ENCODE measurements at regions not wholly inside any gene's neighbourhood (a gene's known extent, or its start where the extent isn't known, plus 50 kb on each side); places are given as distances from the start of the nearest gene placed in this dataset.
A peak's percentile ranks its signal among the peaks of the same experiment; 100 is the strongest.
"Not testable (repeated sequence)": the region's sequence is repeated elsewhere in the genome, so short reads cannot be mapped to it uniquely, and the experiment has no call there.

DNA sequence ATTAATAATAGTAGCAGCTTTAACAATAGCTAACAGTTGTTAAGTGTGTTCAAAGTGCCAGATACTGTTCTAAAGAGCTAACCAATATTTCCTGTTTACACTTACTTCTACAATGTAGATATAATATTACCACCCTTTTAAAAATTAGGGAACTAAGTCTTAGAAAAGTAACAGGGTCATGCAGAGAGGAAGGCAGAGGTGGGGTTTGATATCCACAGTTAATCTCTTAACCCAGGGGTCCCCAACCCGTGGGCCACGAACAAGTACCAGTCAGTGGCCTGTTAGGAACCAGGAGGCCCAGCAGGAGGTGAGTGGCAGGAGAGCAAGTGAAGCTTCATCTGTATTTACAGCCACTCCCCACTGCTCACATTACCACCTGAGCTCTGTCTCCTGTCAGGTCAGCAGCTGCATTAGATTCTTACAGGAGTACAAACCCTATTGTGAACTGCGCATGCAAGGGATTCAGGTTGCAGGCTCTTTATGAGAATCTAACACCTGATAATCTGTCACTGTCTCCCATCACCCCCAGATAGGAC lies 89.1 kb downstream of the ACTL7B start:
- no peak for DNase-seq (ENCODE audit: low read depth, low spot score)

DNA sequence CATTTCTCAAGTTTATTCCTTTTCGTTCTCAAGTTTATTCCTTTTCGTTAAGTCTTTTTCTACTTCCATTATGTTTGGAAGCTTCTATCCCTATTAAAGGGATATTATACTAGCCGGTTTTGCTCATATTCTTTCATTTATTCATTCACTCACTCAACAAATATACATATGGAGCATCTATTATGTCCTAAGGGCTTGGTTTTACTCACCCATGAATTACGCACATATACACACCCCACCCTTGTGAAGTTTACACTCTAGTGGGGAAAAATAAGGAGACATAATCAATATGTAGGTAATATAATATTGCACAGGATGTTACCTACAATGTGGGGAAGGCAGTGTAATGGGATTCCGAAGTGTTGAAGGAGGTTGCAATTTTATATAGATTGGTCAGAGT lies 90.5 kb downstream of the ACTL7B start:
- DNase-seq (ENCODE audit: low read depth, low spot score): no peak

DNA sequence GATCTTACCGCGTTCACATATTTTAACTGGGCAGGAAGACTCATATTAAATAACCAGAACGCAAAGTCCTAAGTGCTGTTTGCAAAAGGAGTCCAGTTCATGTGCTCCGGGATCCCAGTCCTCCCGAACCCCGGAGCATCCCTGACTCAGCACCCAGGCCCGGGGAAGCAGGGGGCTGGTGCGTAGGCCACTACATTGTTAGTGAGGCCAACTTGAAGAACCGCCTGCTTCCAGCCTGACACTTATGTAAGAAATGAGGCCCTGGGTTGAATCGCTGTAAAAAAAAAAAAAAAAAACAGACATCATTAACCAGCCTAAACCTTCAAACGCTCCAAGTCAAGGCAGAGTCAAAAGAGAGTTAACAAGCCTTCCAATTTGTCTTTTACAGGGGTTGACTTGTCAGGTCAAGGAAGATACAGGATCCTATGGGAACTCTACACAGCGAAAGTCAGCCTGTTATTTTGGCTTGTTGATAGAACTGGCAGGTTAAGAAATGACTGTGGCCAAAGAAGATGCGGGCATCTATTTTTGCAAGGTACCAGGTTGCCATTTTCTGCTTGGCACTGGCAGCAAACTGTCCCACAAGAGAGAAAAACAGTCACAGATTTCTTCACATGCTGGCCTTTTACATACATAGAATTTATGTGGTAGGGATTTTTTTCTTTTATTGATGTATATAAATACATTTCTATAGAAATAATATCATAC lies 93.3 kb downstream of the ACTL7B start:
- no peak for DNase-seq (ENCODE audit: low read depth, low spot score)

DNA sequence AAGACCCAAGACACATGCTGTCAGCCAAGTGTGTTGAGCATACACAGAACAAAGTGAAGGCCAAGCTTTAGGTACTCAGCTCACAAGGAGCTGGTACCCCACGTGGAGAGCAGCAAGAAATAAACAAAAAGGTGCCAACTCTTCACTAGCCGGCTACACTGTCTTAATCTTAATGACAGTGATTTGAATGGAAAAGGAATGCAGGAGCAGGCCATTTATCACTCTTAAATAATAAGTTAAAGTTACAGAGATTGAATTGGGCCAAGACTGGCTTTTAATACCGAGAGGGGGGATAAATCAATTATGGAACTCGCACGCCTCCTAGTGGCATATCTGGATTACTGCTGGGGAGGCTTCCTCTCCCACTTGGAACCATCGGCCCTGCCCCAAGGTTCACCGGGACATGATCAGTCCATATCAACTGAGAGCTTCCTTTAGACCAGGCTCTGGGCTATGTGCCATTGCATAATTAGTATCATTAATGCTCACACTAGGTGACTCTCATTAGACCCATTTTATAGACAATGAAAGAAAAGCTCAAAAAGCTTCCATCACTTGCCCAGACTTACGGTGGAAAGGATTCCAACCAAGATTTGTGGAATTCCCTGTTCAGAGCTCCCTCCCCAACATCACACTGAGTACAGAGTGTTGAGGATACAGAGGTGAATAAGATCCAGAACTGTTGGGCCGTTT lies 94.0 kb downstream of the ACTL7B start:
- peak; percentile 1 for DNase-seq (ENCODE audit: low read depth, low spot score)

DNA sequence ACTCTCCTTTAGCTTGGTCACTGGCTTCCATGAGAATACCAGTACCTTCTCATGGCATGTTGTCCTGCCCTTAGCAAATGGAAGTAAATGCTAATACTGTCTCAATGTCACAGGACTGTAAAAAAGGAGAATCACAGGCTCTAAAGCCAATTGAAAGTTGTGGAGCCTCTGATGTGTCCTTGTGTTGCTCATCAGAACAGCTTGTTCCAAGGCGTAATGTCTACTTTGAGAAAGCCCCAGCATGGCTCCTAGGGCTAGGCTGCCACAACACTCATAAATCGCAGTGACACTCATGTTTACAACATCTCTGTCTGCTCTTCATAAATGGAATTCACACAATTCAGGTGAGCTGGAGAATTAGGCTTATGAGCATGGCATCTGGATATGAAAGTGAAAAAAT lies 94.9 kb downstream of the ACTL7B start:
- no peak for DNase-seq (ENCODE audit: low read depth, low spot score)

DNA sequence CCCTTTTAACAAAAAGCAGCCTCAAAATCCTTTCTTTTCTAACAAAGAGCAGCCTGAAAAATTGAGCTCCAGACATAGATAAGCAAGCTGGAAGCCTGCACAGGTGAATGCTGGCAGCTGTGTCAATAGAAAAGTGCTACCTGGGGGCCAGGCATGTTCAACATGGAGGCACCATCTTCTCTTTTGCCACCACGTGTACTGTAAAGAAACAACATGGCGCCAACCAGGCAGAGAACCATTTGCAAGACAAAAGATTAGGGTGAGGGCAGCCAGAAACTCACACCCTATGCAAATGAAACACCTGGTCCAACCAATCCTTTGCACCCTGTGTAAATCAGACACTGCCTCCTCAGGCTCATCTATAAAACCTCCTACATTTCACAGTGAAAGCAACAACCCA lies 96.0 kb downstream of the ACTL7B start:
- no peak for DNase-seq (ENCODE audit: low read depth, low spot score)

DNA sequence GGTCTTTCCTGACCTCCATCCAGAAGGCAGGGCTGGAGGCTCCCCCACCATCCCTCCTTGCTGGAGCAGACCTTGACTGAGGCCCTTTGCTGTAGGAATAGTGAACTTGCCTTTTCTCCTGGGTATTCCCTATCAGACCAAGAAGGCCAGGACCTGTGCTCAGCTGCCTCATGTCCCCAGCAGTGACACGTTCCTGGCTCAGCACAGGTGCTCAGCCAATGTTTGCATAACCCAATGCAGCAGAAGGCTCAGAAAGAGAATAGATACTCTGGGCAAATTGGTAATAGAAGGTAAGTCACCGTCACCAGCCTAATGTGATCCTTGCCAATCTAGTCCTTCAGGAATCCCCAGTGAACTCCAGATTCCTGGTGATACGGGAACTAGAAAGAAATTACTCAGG lies 96.4 kb downstream of the ACTL7B start:
- no peak for DNase-seq (ENCODE audit: low read depth, low spot score)

DNA sequence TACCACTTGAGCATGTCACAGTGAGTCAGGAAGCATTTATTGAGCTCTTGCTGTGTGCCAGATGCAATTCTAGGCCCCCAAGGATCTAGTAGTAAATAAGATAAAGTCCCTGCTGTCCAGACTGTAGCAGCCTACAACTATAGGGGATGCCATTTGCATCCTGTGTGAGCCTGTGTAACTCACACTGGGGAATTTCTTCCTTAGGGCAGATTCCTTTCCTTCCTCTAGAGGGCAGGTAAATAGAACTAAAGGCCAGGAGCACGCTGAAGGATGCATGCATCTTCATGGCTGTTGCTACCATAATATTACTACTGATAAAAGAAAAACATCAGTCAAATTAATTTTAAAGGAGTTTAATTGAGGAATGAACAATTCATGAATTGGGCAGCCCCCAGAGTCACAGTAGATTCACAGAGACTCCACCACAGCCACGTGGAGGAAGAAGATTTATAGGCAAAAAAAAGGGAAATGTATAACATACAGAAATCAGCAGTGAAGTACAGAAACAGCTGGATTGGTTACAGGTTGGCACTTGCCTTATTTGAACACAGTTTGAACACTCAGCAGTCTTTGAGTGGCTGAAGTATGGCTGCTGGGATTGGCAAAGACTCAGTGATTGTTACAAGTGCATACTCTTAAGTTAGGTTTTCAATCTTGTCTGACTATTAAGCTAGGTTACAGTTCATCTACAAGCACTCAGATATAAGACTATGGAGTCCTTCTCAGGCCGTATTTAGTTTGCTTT lies 98.9 kb downstream of the ACTL7B start:
- no peak for DNase-seq (ENCODE audit: low read depth, low spot score)

DNA sequence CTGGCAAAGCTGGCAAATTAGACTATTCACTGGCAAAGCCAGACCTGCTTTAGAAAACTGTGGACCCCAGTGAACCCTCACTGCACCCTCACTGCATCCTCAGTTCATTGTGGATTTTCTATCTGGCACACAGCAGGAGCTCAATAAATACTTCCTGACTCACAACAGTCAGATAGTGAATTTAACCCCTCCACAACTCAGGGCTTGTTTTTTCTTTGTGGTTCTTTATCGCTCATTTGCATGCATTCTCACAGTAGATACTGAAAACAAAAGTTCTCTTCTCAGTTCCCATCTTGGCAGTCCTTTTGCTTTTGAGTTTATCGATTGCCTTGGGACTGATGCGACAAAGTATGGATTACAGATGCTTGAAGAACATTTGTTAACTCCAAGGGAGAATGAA lies 99.8 kb downstream of the ACTL7B start:
- no peak for DNase-seq (ENCODE audit: low read depth, low spot score)

DNA sequence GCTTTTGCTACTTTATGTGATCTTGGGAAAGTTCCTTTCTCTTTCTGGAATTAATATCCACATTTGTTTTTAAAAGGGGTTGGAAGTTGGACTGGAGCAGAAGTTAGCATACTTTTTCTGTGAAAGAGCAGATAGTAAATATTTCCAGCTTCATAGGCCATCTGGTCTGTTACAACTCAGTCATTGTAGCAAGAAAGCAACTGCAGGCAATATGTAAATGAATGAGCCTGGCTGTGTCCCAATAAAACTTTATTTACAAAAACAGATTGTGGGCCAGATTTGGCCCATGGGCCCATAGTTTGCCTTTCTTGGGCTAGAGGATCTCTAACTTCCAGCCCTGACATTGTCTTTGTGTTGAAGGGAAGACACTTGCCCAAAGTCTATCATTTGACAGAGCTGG lies 104.4 kb downstream of the ACTL7B start:
- DNase-seq (ENCODE audit: low read depth, low spot score): no peak

DNA sequence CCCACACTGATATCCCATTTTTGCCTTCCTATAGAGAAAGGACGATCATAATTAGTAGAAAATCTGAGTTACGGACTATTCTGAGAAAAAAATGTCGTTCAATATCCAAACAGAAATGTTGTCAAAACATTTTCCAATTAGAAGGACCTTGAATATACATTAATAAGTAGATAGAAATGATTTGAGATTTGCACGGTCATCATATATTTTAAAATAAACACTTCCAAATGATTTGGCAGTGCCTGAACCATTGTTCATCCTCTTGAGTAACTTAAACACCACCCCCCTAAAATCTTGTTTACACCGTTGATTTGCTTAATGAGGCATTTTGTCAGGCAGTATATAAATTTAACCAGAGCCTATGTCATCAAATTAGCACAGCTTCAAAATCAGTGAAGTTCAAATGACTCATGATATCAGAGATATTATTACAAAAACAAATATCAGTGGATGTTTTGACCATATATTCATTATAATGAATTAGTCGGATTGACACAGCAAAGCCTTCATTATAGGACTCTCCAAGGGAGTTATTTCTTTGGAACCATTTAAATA lies 105.0 kb downstream of the ACTL7B start:
- no peak for DNase-seq (ENCODE audit: low read depth, low spot score)

DNA sequence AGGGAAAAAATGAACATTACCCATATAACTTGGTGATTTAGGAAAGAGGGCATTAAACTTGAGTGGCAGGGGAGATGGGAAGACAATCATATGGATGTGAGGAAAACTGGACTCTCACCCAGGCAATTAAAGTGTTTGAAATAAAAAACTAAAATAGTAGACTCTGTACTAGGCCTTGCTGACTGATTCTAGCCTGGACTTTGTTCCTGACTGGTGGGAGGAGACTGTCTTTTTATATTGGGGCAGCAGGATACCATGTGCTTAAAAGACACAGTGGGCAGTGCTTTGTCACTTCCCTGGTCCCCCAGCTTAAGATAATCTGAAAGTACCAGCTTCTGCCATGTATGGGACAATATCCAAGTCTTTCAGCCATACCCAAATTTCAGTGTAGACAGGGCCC lies 107.0 kb downstream of the ACTL7B start:
- DNase-seq (ENCODE audit: low read depth, low spot score): no peak

DNA sequence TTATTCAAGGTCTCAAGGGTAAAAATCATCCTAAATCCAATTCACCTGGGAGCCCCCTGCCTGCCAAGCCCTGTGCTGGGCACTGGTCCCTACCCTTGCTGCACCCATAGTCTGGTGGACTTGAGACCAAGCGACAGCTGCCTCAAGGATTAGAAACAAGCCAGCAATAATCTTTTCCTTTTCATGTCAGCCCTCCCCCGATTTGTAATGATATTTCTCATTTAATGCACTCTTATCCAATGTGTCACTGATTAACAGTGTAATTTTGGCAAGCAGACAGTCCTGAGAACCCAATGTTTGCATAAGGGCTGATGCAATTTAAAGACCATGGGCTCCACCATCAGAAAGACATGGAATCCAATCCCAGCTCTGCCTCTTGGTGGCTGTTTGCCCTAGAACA lies 108.9 kb downstream of the ACTL7B start:
- no peak for DNase-seq (ENCODE audit: low read depth, low spot score)

DNA sequence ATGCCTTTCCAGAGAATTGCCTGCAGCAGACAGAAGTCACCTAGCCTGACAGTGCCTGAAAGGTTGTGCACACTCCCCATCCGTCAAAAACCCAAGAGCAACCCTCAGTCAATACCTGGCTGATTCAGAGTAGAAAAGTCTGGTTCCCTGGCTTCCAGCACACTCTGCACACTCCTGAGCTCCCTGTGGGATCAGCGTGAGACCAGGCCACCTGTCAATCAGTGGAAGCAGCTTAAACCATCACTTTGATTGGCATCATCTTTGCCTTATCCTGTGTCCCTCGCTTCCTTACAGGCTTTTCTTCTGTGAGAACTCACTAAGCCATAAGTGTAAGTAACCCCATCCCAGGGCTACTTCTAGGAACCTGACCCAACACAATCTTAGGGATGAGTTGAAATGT lies 109.8 kb downstream of the ACTL7B start:
- no peak for DNase-seq (ENCODE audit: low read depth, low spot score)

DNA sequence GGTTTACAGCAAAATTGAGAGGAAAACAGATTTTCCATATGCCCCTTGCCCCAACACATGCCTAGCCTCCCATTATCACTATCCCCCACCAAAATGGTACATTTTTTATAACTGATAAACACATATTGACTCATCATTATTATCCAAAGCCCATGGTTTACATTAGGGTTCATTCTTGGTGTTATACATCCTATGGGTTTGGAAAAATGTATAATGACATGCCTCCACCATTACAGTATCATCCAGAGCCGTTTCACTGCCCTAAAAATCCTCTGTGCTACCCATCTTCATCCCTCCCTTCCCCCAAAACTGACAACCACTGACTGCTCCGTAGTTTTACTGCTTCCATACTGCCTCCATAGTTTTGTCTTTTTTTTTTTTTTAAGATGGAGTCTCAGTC lies 111.1 kb downstream of the ACTL7B start:
- no peak for DNase-seq (ENCODE audit: low read depth, low spot score)

DNA sequence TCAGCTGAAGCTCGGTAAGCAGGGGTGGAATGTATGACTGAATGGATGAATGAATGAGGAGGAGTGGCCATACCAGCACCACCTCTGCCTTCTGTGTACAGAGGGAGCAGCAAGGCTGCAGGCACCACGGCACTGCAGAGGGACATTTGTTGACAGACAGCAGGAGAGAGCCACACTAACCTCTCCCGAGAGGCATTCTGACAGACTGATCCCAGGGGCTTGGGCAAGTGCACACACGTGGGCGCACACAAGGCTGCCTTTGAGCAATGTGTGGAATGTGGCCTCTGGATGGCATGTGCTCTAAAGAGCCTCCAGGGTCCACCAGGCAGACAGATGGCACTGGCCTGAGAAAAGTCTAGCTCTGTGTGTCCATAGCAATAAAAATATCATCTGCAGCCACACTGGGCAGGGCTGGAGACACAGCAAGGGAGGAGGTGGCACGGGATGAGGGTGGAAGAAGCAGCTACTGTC lies 111.8 kb downstream of the ACTL7B start:
- DNase-seq (ENCODE audit: low read depth, low spot score): no peak

DNA sequence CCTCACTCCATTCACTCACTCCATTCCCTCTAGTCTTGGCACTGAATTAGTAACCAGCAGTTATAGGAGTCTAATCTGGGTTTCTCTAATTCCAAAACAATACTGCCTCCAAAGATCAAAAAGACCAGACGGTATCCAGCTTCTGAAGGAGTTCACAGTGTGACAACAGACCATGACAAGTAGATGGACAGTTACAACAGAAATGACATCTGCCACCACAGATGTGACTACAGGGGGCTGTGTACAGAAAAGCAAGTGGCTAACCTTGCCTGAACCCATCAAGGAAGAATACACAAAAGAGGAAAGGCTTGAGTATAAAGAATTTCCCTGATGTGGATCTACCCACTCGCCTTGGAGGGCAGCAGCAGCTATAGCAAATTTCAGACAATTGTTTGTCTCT lies 112.4 kb downstream of the ACTL7B start:
- DNase-seq (ENCODE audit: low read depth, low spot score): no peak

DNA sequence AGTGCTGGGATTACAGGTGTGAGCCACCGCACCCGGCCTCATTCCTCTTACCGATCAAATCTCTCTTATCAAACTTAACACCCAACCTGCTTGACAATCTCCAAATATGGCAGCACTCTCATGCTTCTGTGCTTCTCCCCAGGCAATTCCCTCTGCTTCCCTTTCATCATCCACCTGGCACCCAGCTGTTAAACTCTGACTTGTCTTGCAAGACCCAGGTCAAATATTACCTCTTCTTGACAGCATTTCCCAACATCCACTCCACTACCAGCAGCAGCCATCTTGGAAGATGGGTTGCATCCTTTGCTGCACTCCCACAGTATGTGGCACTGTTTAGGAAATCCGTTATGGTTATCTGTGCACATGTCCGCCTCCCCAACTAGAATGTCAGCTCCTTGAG lies 113.6 kb downstream of the ACTL7B start:
- no peak for DNase-seq (ENCODE audit: low read depth, low spot score)

DNA sequence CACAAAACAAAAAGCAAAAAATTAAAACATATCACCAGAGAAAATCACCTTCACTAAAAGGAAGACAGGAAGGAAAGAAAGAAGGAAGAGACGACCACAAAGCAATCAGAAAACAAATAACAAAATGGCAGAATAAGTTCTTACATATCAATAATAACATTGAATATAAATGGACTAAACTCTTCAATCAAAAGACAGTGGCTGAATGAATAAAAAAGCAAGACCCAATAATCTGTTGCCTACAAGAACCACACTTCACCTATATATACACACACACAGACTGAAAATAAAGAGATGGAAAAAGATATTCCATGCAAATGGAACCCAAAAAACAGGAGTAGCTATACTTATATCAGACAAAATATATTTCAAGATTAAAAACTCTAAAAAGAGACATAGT lies 124.5 kb downstream of the ACTL7B start:
- DNase-seq (ENCODE audit: low read depth, low spot score): not testable (repeated sequence)

DNA sequence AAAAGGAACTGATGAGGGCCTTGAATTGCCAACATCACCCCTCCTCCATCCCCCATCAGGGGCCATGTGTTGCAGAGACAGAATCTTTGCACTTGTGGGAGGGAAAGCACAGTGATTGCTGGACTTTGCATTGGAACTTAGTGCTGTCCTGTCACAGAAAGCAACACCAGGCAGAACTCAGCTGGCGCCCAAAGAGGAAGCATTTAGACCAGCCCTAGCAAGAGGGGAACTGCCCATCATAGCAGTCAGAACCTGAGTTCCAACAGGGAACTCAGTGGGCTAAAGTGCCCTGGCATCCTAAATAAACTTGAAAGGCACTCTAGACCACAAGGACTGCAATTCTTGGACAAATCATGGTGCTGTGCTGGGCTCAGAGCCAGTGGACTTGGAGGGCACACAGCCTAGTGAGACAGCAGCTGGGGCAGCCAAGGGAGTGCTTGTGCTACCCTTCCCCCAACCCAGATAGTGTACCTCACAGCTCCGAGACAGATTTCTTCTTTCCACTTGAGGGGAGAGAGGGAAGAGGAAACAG lies 128.1 kb downstream of the ACTL7B start:
- no peak for DNase-seq (ENCODE audit: low read depth, low spot score)

DNA sequence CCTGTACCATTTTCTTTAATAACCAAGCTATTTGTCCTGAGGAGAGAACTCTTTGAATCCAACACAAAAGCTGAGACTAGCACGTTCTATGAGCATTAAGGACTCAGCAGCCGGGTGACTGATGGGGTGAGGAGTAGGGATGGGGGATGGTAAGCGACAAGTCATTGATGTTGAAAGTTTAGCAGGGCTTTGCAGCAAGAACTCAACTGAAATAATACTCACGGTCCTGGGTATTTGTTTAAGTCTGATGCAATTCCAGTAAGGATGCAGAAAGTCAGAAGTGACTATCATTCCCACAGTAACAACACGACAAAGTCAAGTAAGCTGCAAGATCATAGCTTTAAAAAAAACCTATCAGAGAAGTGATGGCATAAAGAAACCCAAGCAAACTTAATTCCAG lies 131.1 kb downstream of the ACTL7B start:
- DNase-seq (ENCODE audit: low read depth, low spot score): no peak

DNA sequence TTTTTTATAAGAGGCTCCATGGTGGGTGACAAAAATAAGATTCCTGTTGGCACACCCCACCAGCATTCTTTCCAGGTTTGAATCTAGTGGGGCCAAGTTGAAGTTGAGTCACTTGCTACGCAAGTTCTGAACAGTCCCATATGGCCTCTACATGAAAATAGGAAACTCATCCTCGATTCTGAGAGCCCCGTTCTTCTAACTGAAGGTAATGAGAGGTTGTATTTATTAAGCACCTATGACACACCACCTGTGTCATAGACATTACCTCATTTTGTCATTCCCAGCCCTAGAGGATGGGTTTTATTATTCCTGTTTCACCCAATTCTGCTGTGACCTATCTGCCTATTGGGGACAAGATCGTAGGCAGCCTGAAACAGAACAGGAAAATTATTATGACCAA lies 131.7 kb downstream of the ACTL7B start:
- DNase-seq (ENCODE audit: low read depth, low spot score): no peak
